Embryonic facial prominence (tissue), 1 donor: ENCODE measurements at regions not wholly inside any gene's neighbourhood (a gene's known extent, or its start where the extent isn't known, plus 50 kb on each side); places are given as distances from the start of the nearest gene placed in this dataset.
"Not testable (repeated sequence)": the region's sequence is repeated elsewhere in the genome, so short reads cannot be mapped to it uniquely, and the experiment has no call there.

Experiments
- DNase-seq: peaks from one replicate; pipeline ENCODE4 v3.0.0-alpha.2; 2016; ENCODE audit errors: extremely low spot score

GRCh38 chr16:63933841-63934240 is 1188.0 kb downstream of the CDH11 start:
- DNase-seq: no peak

DNA sequence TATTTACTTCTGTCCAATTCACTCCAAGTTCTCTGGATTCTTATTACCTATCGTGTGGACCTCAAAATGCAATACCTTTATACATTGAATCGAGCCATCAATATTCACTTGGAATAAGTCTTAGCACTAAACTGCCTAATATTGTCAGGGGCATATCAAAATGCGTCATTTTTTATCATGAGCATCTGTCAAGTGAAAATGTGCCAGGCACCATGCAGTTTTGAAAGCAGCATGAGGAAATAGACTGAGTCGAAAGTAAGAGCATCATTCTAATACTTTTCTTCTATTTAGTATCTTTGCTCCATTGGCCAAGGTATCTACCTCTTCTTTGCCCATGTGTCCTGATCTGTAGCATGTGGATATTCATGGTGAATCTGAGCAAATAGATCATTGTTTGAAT is 1193.4 kb downstream of the CDH11 start:
- no peak for DNase-seq

GRCh38 chr16:63925221-63925620 is 1196.6 kb downstream of the CDH11 start:
- DNase-seq: no peak

DNA sequence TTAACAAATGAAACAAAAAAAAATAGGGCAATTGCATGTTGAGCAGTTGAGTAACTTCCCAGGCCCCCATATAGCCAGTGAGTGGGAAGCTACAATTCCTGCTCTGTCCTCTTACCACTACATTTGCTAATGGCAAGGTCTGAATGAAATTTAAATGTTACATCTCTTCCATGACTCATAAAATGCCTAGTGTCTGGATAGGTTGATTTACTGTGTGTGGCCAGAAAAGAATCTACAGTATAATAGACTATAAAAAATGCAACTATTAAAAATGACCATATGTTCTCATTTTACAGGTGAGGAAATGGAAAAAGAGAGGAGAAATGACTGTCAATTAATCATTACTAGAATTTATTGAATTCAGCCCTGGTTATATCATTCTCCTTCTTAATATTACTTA is 1199.3 kb downstream of the CDH11 start:
- DNase-seq: no peak

DNA sequence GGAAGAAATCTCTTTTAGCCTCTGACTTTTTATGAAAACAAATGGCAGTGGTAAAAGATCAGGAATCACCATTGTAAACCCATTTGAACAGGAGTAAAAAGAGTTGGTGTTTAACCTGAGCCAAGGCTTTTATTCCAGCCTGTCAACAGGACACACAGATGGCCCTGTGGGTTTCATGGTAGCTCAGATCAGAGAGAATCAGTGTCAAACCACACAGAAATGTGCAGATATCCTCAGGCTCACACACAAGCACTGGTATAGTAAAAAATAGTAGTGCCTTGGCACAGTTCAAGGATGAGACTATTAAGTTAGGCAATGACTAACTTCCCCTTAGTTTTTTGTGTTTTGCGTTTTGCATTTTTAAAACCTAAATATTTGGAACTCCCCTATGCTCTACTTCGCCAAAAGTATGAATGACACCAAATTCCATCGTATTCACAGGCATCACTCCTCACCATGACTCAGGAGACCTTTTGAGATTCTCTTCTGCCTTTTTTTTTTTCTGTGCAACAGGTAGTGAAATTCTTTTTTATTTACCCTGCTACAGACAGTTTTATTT is 1200.0 kb downstream of the CDH11 start:
- no peak for DNase-seq

GRCh38 chr16:63913290-63913689 is 1208.6 kb downstream of the CDH11 start:
- no peak for DNase-seq

- DNase-seq: no peak
Measured at GRCh38 chr16:63907251-63907650, 1214.6 kb downstream of the CDH11 start.

DNA sequence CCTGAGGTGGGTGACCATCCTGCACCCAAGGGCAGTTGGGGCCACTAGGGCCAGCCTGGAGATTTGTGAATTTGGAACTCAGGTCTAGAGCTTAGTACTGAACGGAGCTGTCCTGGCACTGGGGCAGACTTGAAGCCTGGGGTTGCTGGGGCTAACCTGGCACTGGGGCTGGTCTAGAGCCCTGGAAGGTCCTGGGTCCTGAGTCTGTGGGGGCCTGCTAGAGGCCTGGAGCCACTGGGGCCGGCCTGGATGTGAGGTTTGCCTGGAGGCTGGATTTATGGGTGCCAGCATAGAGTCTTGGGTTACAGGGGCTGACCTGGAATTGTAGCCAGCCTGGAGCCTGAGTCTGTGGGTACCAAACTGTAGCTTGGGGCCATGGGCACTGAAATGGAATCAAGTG is 1216.9 kb downstream of the CDH11 start:
- DNase-seq: no peak

DNA sequence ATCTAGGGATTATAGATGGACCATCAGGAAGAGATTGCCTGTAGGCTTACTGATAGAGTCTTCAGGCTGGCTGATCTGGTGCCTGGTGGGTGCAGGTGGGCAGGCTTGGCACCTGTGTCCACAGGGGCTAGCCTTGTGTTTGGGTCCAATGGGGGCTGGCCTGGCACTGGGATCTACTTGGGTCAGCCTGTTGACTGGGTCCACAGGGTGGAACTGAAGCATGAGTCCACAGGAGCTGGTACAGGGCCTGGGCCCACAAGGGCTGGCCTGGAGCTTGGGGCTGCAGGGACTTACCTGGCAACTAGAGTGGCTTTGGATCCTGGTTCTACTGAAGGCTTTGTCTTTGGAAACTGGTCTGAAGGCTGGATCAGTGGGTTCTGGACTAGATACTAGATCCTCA is 1217.7 kb downstream of the CDH11 start:
- no peak for DNase-seq

DNA sequence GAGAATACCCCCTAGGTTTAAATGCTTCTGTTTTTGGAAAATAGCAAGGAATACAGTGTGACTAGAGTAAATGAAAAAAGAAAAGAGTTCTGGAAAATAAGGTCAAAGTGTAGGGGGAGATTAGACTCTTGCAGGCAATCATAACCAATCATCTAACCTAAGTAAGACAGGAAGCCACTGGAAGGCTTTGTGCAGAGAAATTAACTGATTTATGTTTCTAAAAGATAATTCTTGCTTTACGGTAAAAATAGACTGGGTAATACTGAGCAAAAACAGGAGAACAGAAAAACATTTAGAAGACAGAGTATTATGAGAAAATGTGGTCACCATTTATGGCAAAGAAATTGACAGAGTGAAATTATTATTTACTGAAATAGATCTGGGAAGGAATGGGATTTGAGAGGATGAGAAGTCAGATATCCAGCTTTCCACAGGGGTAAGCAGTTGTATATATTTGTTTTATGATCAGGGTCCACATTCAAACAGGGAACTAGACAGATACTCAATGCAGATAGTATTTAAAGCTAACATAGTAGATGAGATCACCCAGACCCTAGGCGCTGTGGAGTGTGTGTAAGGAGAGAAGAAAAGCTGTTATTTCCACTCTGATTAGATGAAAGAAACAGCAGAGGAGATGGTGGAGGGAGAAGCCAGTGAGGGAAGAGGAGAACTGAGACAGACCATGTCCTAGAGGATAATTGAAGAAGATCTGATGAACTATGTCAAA is 1225.3 kb downstream of the CDH11 start:
- DNase-seq: no peak

GRCh38 chr16:63890723-63891122 is 1231.1 kb downstream of the CDH11 start:
- no peak for DNase-seq

DNA sequence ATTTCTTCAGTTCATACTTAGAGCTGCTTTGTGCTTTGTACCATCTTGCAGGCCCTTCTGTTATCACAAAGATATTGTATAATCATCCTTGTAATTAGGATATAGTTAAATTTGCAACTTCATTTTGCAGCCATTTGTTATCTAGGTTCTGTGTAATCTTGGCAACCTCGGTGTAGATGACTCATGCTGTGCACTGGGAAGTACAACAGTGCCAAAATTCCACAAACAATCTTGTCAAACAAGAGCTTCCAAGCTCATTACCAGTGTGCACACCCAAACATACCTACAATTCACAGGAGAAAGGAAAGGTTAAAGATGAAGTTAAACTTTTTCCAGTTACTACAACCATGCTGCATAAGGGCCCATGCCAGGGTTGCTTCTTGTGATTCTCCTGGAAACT is 1231.8 kb downstream of the CDH11 start:
- no peak for DNase-seq

DNA sequence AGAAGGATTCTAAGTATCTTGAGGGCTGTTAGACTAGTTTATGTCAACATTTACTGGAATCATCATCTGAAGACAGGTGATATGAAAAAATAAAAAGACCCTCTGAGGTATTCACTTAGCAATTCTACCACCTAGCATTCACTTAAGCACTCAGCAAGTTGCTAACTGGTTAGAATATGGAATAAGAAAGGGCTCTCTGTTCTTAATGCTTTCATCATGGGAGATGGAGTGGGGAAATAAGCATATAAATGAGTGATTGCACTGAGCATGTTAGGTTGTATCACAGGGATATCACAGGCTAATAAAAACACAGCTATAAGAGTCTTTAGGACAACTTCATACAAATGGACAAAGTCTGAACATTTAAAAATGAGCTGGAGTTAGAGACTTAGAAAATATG is 1238.8 kb downstream of the CDH11 start:
- no peak for DNase-seq

GRCh38 chr16:63882576-63882975 is 1239.3 kb downstream of the CDH11 start:
- no peak for DNase-seq

- no peak for DNase-seq
Measured at GRCh38 chr16:63880948-63881347, 1240.9 kb downstream of the CDH11 start.

GRCh38 chr16:63877401-63877800 is 1244.5 kb downstream of the CDH11 start:
- DNase-seq: no peak

- no peak for DNase-seq
Measured at GRCh38 chr16:63876103-63876502, 1245.8 kb downstream of the CDH11 start.

- not testable (repeated sequence) for DNase-seq
Measured at GRCh38 chr16:63860700-63861099, 1261.2 kb downstream of the CDH11 start.

DNA sequence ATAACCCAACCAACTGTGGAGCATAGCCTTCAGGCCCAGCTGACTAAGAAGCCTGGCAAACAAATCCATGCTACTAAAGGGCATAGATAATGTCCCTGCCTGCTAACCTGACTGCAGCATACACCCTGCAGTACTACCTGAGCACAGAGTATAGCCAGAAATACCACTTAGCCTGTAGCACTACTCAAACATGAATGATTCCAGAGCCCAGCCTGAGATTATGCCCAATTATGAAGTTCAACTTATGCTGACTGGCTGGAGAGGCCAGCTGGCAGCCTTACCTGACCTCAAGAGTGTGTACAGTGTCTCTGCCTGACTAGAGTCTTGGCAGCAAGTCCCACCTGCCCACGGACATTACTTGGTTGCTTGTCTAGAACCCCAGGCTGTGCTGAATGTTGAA is 1265.3 kb downstream of the CDH11 start:
- DNase-seq: no peak

DNA sequence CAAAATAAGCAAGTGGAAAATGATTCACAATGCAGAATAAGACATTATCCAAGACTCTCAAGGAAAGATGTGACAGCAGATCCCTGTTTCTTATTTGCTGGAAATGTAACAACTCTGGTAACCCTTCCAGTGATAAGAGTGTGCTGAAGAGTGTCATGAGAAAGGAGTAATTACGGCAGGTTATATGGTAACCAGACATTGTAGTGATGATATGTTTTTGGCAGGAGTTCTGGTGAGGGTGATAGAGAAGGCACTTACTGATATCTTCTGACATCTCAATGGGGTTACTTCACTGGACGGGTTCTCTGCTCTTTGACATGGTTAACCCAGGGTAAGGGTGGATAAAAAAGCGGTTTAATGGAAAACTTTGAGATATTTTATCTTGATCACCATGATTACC is 1270.9 kb downstream of the CDH11 start:
- DNase-seq: no peak

- no peak for DNase-seq
Measured at GRCh38 chr16:63841271-63841670, 1280.6 kb downstream of the CDH11 start.

- no peak for DNase-seq
Measured at GRCh38 chr16:63830061-63830460, 1291.8 kb downstream of the CDH11 start.

DNA sequence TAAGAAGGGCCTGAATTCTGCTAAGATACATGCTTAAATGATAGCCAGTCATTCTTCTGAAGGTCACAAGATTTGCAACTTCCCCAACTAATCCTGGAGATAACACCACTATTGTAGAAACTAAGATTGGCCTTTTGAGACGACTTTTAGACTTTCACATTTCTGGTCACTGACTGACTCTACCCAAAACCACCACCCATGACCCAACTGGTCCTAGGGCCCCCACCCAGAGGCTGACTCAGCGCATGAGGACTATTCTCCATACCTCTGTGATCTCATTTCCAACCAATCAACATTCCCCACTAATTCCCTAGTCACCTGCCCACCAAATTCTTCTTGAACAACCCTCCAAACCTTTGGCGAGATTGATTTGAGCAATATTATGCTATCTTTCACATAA is 1299.0 kb downstream of the CDH11 start:
- no peak for DNase-seq

DNA sequence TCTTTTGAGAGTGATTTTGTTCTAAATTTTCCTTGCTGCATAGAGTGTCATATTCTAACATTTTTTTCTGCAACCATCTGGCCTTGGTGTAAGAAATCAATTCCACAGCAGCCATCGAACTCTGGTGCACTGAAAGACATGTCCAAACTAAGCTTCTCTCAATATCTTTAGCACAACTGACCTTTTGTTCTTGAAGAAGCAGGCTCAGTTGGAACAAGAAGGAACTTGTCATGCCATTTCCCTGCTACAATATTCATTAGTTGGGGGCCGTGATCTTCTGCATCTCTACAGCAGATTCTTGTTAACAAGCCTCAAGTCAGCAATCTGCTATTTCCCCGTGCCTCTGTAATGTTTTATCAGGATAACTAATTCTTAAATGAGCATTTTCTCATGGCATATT is 1305.6 kb downstream of the CDH11 start:
- no peak for DNase-seq
